Sigmoid colon (tissue), 6 donors: ENCODE measurements at regions not wholly inside any gene's neighbourhood (a gene's known extent, or its start where the extent isn't known, plus 50 kb on each side); places are given as distances from the start of the nearest gene placed in this dataset.
A peak's percentile ranks its signal among the peaks of the same experiment; 100 is the strongest.

Experiments used
- DNase-seq: peaks from one replicate; pipeline ENCODE4 v3.0.0-alpha.2; 2019
- H3K27ac ChIP-seq, 4 donors: fragments of 200-600 bp; sonication (generic); one replicate each; pipeline ENCODE4 v1.5.1; 2016 to 2019; ENCODE audit warnings: mild to moderate bottlenecking in 1 of 4
- H3K27me3 ChIP-seq, 3 donors: fragments of 200-600 bp; sonication (generic); one replicate each; pipeline ENCODE4 v1.5.1; 2019; ENCODE audit warnings: mild to moderate bottlenecking in 1 of 3
- H3K36me3 ChIP-seq, 4 donors: fragments of 200-600 bp; sonication (generic); one replicate each; pipeline ENCODE4 v1.5.1; 2016 to 2019
- H3K4me1 ChIP-seq, 4 donors: fragments of 200-600 bp; sonication (generic); one replicate each; pipeline ENCODE4 v1.5.1; 2017 to 2019
- H3K4me3 ChIP-seq, 4 donors: fragments of 200-600 bp; sonication (generic); one replicate each; pipeline ENCODE4 v1.5.1; 2017 to 2019; ENCODE audit warnings: mild to moderate bottlenecking in 2 of 4, moderate library complexity in 1 of 4
- H3K9me3 ChIP-seq, 4 donors: fragments of 200-600 bp in 3 of 4; sonication (generic) in 3 of 4; one replicate each; pipeline versions ENCODE4 v1.5.1 to v1.6.1; 2013 to 2019
- CTCF ChIP-seq, 4 experiments: fragments of 450-650 bp in 3 of 4; fragments of 200-600 bp in 1 of 4; IDR thresholded peaks; one replicate each; pipeline ENCODE4 v1.5.1; 2016 to 2019; ENCODE audit warnings: antibody characterized with exemption in 4 of 4, mild to moderate bottlenecking in 3 of 4, moderate library complexity in 2 of 4
- EP300 ChIP-seq, 4 donors: sonication (generic); formaldehyde crosslinking; IDR thresholded peaks; one replicate each; pipeline ENCODE4 v1.6.1; 2017; ENCODE audit warnings: antibody characterized with exemption in 4 of 4
- POLR2A ChIP-seq, 2 donors: fragments of 450-650 bp; IDR thresholded peaks; one replicate each; pipeline ENCODE4 v1.6.1; 2016; ENCODE audit warnings: antibody characterized with exemption in 2 of 2, mild to moderate bottlenecking in 2 of 2, moderate library complexity in 2 of 2
- POLR2AphosphoS5 ChIP-seq, 4 donors: sonication (generic); formaldehyde crosslinking; IDR thresholded peaks; one replicate each; pipeline ENCODE4 v1.6.1; 2017; ENCODE audit warnings: antibody characterized with exemption in 4 of 4
- WGBS, 2 donors: extraction: QIAGEN DNeasy Blood & Tissue Kit; methylation state at CpG; one replicate each; pipeline ENCODE4 v1.1.7; 2013; 5-methylcytosine and 5-hydroxymethylcytosine counted together
- intact Hi-C: fragments of 100-400 bp; cut with DNase I; formaldehyde crosslinking; loops from one replicate; pipeline ENCODE4 v1.15.1; 2023
- donor health status: healthy with polysubstance abuse.
- donor health status: healthy.

GRCh38 chr13:77991003-77991402 is 72.4 kb upstream of the EDNRB start:
- Histone ChIP-seq H3K27me3 (no peaks in the 10 kb centered on the region), H3K4me1 (no peaks in the 10 kb centered on the region), H3K36me3 (no peaks in the 10 kb centered on the region), H3K4me3 (no peak overlapping the region), H3K9me3 (peaks cover 0 to 3% (median 0%) of the 10 kb centered on the region in 4 donors), H3K27ac (no peak overlapping the region)
- 40 to 67% methylated on average over 4 of the region's 4 CpGs for WGBS, 2 donors
- no peak for DNase-seq
- TF ChIP-seq POLR2AphosphoS5 (IDR thresholded peaks at IDR 0.05): no peak
- no peak for TF ChIP-seq CTCF (IDR thresholded peaks at IDR 0.05)
- no peak for TF ChIP-seq POLR2A (IDR thresholded peaks at IDR 0.05)
- no peak for TF ChIP-seq EP300 (IDR thresholded peaks at IDR 0.05)
- intact Hi-C loops: no loop called here

DNA sequence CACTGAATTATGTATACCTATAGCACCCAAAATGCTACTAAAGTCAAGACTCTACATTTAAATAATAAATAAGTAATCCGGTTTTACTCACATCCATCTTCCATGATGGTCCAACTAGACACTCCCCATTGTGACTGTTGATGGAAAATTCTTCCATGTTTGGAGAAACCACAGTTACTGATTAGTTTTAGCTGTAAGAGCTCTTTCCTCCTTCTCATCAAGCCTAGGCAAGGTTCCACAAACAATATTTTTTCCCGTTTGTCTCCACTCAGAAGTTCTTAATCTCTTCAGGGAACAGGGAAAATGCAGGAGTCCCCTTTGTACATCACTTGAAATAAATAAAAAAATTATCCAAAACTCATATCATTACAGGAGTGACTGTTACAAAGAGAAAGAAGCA is 70.7 kb upstream of the EDNRB start:
- Histone ChIP-seq H3K27me3 (no peaks in the 10 kb centered on the region), H3K27ac (no peak overlapping the region), H3K9me3 (no peaks in the 10 kb centered on the region), H3K36me3 (no peaks in the 10 kb centered on the region), H3K4me1 (no peaks in the 10 kb centered on the region), H3K4me3 (no peak overlapping the region)
- DNase-seq: no peak
- TF ChIP-seq POLR2AphosphoS5 (IDR thresholded peaks at IDR 0.05) (no peak), POLR2A (IDR thresholded peaks at IDR 0.05) (no peak), EP300 (IDR thresholded peaks at IDR 0.05) (no peak), CTCF (IDR thresholded peaks at IDR 0.05) (no peak)
- WGBS, 2 donors: 70 to 87% methylated on average over 2 of the region's 2 CpGs
- intact Hi-C loops: no loop called here

DNA sequence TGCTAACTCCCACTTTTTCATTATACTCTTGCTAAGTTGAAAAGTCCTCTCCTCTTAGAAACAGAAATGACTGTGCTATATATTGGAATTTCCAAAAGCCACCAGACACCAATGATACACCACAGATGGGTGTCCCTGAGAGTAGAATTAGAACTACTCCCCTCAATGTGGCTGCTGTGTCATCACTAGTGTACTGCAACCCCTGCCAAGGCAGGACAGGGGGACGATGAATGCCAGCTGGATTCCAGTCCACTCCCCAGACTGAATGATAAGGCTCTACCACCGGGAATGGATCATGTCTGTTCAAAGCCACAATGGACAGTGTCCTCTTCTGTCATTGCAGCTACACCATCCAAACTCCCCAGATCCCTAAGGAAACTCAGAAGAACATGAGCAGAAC is 69.7 kb upstream of the EDNRB start:
- no peak for TF ChIP-seq POLR2A (IDR thresholded peaks at IDR 0.05)
- no peak for TF ChIP-seq EP300 (IDR thresholded peaks at IDR 0.05)
- no peak for TF ChIP-seq CTCF (IDR thresholded peaks at IDR 0.05)
- TF ChIP-seq POLR2AphosphoS5 (IDR thresholded peaks at IDR 0.05): no peak
- no peaks in the 10 kb centered on the region for H3K4me1 ChIP-seq
- no peak overlapping the region for H3K27ac ChIP-seq
- no peak for DNase-seq
- WGBS, 2 donors: 77 to 87% methylated on average over 2 of the region's 2 CpGs
- intact Hi-C loops: no loop called here
- H3K9me3 ChIP-seq: no peaks in the 10 kb centered on the region
- no peaks in the 10 kb centered on the region for H3K27me3 ChIP-seq
- no peak overlapping the region for H3K4me3 ChIP-seq
- H3K36me3 ChIP-seq: no peaks in the 10 kb centered on the region

GRCh38 chr13:77986713-77987112 is 68.1 kb upstream of the EDNRB start:
- Histone ChIP-seq H3K27ac (no peak overlapping the region), H3K27me3 (no peaks in the 10 kb centered on the region), H3K4me1 (peaks cover 0 to 3% (median 0%) of the 10 kb centered on the region in 4 donors), H3K9me3 (no peaks in the 10 kb centered on the region), H3K4me3 (no peak overlapping the region), H3K36me3 (no peaks in the 10 kb centered on the region)
- 80 to 88% methylated on average over 5 of the region's 5 CpGs for WGBS, 2 donors
- intact Hi-C loops: no loop called here
- no peak for DNase-seq
- no peak for TF ChIP-seq CTCF (IDR thresholded peaks at IDR 0.05)
- no peak for TF ChIP-seq EP300 (IDR thresholded peaks at IDR 0.05)
- no peak for TF ChIP-seq POLR2A (IDR thresholded peaks at IDR 0.05)
- TF ChIP-seq POLR2AphosphoS5 (IDR thresholded peaks at IDR 0.05): no peak

- no peaks in the 10 kb centered on the region for H3K27me3 ChIP-seq
- no peaks in the 10 kb centered on the region for H3K36me3 ChIP-seq
- no peak overlapping the region for H3K27ac ChIP-seq
- H3K4me1 ChIP-seq: peaks cover 0 to 7% (median 0%) of the 10 kb centered on the region in 4 donors
- 17 to 65% methylated on average over 3 of the region's 3 CpGs for WGBS, 2 donors
- intact Hi-C loops: no loop called here
- TF ChIP-seq POLR2A (IDR thresholded peaks at IDR 0.05) (no peak), CTCF (IDR thresholded peaks at IDR 0.05) (no peak), POLR2AphosphoS5 (IDR thresholded peaks at IDR 0.05) (peak in 1 of 4 donors; percentile 8), EP300 (IDR thresholded peaks at IDR 0.05) (peak in 1 of 4 donors; percentile 44)
- DNase-seq: no peak
- no peaks in the 10 kb centered on the region for H3K9me3 ChIP-seq
- H3K4me3 ChIP-seq: no peak overlapping the region
These were observed 67.4 kb upstream of the EDNRB start for GRCh38 chr13:77985866-77986636.
